ENCODE measurements at regions not wholly inside any gene's neighbourhood (a gene's known extent, or its start where the extent isn't known, plus 50 kb on each side); places are given as distances from the start of the nearest gene placed in this dataset.

DNA sequence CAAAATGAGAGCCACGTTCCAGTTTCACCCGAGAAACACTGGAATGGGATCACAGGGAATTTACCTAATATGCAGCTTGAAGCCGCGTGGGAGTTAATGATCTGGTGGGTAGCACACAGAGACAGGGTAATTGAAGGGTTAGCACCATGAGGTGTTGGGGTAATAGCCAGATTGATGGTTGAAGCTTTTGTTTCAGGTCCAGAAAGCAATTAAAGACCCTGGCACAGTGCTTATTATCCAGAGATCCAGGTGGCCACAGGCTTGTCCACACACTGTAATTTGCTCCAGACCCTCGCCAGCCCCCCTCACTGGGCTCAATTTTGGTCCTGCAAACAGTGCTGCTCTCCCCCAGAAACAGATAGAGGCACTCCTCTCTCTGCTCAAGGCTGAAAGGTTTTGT lies 282.5 kb upstream of the ISX start:
- no peak overlapping the region for H3K4me3 ChIP-seq
- no peak for DNase-seq (ENCODE audit: low spot score)
- TF ChIP-seq, protein P1, sequence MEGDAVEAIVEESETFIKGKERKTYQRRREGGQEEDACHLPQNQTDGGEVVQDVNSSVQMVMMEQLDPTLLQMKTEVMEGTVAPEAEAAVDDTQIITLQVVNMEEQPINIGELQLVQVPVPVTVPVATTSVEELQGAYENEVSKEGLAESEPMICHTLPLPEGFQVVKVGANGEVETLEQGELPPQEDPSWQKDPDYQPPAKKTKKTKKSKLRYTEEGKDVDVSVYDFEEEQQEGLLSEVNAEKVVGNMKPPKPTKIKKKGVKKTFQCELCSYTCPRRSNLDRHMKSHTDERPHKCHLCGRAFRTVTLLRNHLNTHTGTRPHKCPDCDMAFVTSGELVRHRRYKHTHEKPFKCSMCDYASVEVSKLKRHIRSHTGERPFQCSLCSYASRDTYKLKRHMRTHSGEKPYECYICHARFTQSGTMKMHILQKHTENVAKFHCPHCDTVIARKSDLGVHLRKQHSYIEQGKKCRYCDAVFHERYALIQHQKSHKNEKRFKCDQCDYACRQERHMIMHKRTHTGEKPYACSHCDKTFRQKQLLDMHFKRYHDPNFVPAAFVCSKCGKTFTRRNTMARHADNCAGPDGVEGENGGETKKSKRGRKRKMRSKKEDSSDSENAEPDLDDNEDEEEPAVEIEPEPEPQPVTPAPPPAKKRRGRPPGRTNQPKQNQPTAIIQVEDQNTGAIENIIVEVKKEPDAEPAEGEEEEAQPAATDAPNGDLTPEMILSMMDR (IDR thresholded peaks at IDR 0.05), result no peak
- no peak overlapping the region for H3K27ac ChIP-seq

DNA sequence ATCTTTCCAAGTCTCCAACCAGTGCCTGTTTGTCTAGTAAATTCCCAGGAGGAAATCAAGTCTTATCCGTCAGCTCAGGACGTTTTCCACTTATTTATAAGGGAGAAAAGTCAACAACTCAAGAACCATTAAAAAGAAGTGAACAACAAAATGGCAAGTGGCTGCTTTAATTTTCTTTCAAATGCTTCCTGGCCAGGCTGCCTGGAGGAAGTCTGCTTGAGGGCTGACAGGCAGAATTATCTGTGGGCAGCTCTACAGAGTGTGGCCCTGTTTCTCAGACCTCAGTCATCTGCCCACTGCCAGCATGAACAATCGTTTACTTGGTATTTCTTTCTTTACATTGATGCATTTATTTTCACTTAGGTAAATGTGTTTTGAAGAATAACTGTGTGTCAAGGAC lies 281.9 kb upstream of the ISX start:
- no peak overlapping the region for H3K4me3 ChIP-seq
- TF ChIP-seq, protein P1 (IDR thresholded peaks at IDR 0.05), result no peak
- no peak overlapping the region for H3K27ac ChIP-seq
- no peak for DNase-seq (ENCODE audit: low spot score)

DNA sequence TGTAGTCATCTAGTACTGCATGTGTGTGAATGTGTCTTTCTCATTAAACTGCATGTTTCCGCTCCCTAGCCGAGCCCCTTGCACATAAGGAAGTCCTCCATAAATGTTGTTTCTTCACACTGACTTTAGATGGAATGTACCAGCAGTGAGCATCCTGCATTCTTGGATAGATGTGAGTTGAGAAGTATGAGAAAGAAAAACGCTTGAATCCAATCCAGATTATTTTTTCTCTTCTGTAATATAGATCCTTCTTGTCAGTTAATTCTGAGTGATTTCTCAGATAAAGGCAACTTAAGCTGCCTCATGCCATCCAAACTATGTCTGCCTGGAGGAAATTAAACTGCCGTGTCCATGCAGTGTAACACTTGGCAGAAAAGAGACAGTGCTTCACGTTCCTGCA lies 268.1 kb upstream of the ISX start:
- Histone ChIP-seq H3K4me3 (no peak overlapping the region), H3K27ac (no peak overlapping the region)
- TF ChIP-seq, protein P1 (IDR thresholded peaks at IDR 0.05), result no peak
- no peak for DNase-seq (ENCODE audit: low spot score)

- Histone ChIP-seq H3K4me3 (no peak overlapping the region), H3K27ac (no peak overlapping the region)
- no peak for DNase-seq (ENCODE audit: low spot score)
- TF ChIP-seq, protein P1 (IDR thresholded peaks at IDR 0.05), result no peak
These were observed 267.4 kb upstream of the ISX start for GRCh38 chr22:34798605-34799004.

- Histone ChIP-seq H3K4me3 (no peak overlapping the region), H3K27ac (no peak overlapping the region)
- TF ChIP-seq, protein P1 (IDR thresholded peaks at IDR 0.05), result no peak
- no peak for DNase-seq (ENCODE audit: low spot score)
These were observed 265.5 kb upstream of the ISX start for GRCh38 chr22:34800260-34800980.

- DNase-seq (ENCODE audit: low spot score), result no peak
These were observed 264.7 kb upstream of the ISX start for GRCh38 chr22:34801221-34801620.

GRCh38 chr22:34804091-34804490 lies 261.9 kb upstream of the ISX start:
- Histone ChIP-seq H3K4me3 (no peak overlapping the region), H3K27ac (no peak overlapping the region)
- TF ChIP-seq, protein P1 (IDR thresholded peaks at IDR 0.05), result no peak
- no peak for DNase-seq (ENCODE audit: low spot score)

More at GRCh38 chr22:34801221-34801620, 264.7 kb upstream of the ISX start:
- Histone ChIP-seq H3K4me3 (no peak overlapping the region), H3K27ac (no peak overlapping the region)
- TF ChIP-seq, protein P1 (IDR thresholded peaks at IDR 0.05), result no peak
